NCI-H82 treated with DMSO at 0.1 percent for 48 hours (cell line): ENCODE measurements at regions not wholly inside any gene's neighbourhood (a gene's known extent, or its start where the extent isn't known, plus 50 kb on each side); places are given as distances from the start of the nearest gene placed in this dataset.
A peak's percentile ranks its signal among the peaks of the same experiment; 100 is the strongest.
"Not testable (repeated sequence)": the region's sequence is repeated elsewhere in the genome, so short reads cannot be mapped to it uniquely, and the experiment has no call there.

ENCODE experiments used
- DNase-seq: peaks from one replicate; lab custom pipeline; 2025; ENCODE audit not compliant: unreplicated experiment; lab: John Stamatoyannopoulos, UW

- no peak for DNase-seq
Observed at GRCh38 chr20:57093766-57094165, 172.7 kb downstream of the BMP7 start.

GRCh38 chr20:57094252-57094891, 172.1 kb downstream of the BMP7 start:
- no peak for DNase-seq

GRCh38 chr20:57094991-57095390, 171.4 kb downstream of the BMP7 start:
- DNase-seq = no peak

DNA sequence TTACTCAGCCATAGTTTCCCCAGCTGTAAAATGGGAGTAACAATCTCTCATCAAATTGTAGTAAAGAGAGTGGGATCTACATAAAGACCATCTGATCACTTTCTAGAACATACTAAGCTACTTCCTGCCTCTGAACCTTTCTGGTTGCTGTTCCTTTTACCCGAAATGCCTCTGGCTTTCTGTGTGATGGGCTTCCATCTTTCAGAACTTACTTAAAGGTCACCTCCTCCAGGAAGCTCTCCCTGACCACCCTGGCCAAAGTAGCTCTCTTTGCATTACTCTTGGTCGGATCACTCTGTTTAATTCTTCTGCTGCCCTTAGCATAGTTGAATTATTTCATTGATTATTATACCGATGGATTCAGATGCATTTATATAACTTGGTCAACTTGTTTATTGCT, 171.0 kb downstream of the BMP7 start:
- no peak for DNase-seq

GRCh38 chr20:57097245-57097915, 169.1 kb downstream of the BMP7 start:
- DNase-seq = peak; percentile 93

DNA sequence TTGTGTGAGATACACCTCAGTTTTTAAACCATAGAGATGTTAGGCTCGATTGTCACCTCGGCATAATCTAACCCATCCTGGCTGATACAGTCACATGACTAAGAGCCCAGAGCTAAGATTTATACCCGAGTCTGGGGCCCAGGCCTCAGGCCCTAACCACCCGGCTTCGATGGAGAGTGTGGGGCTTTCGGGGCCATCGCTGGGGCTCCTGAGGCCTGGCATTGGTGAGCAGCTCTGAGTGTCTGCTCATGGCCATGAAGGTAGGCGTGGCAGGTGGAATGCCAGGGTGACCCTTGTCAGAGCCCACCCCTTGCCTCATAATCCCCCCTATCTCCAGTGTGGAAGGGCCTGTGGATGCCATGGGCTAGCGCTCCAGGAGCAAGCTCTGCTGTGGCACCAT, 164.3 kb downstream of the BMP7 start:
- DNase-seq = no peak

- no peak for DNase-seq
Observed at GRCh38 chr20:57102566-57102965, 163.9 kb downstream of the BMP7 start.

- no peak for DNase-seq
Observed at GRCh38 chr20:57103146-57103800, 163.2 kb downstream of the BMP7 start.

DNA sequence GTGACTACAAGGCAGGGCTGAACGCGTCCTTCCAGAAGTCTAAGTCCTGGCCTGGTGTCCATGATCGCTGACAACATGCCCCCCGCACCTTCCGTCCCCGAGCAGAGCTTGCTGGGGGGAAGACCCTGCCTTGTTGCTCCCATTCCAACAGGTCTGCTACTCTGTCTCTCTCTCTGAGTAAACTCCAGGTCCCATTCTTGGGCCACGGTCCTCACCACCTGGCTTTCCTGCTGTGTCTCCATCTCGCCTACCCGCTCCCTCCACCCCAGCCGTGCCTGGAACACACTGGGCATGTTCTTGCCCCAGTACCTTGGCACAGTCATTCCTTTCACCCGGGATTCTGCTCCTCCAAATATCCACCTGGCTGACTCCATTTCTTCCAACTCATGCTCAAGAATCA, 162.3 kb downstream of the BMP7 start:
- no peak for DNase-seq

DNA sequence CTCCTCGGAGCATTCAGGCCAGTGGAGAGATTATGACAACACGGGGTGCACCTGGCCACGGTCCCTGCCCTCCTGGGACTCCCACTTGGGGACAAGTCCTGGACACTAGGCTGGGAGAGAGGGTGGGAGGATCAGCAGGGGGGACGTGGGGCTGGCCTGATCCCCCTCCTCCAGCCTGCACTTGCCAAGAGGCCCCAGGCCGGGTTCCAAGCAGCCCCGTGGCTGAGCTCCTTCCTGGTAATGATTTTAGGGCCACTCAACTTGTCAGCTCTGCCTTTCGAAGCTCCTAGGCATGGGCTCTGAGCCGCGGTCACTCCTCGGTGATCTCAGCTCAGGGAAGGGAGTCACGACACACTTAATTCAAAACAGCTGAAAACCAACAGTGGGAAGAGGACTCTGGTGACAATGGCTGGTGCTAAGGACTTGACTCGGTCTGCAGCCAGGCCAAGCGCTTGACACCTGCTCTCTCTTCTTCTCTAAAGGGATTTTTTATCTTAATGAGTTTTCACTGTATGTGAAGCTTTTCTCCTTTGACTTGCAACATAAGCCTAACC, 161.7 kb downstream of the BMP7 start:
- DNase-seq = no peak

DNA sequence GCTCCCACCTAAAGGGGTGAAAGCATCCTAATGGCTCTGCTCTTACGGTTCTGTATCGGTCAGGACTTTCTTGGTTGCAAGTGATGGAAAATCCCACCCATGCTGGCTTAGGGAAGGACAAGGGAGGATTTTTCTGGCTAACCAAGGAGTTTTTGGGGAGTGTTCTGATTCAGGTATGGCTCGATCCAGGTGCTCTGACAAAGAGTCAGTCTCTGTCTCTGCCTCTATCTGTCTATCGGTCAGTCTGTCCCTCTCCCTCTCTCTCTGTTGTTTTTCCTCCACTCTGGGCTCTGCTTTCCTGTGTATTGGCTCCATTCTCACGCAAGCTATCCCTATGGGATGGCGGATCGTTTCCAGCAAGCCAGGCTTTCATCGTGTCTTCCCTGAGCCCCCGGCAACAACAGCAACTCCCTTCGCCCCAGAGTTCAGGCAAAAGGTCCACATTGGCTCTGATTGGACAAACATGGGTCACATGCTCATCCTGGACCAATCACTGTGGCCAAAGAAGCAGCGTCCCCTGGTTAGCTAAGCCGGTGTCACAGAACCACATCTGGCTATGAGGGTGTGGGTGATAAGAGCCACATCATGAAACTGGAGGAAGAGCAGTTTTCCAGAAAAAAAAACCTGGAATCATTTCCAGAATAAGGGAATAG, 160.3 kb downstream of the BMP7 start:
- no peak for DNase-seq

GRCh38 chr20:57106692-57107091, 159.7 kb downstream of the BMP7 start:
- no peak for DNase-seq

- no peak for DNase-seq
Observed at GRCh38 chr20:57107208-57107607, 159.2 kb downstream of the BMP7 start.

DNA sequence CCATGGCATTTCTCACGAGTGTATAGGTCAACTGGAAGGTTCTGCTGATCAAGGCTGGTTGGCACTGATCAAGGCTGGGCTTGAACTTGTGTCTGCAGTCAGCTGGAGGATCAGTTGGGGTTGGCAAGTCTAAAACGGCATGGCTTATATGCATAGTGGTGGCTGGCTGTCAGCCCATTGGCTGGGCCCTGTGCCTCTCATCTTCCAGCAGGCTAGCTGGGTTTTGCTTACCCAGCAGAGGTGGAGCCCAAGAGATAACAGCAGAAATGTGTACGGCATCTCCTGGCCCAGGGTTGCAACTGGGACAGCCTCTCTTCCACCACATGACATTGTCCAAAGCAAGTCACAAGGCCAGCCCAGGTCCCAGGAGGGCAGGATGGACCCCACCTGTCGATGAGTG, 158.2 kb downstream of the BMP7 start:
- no peak for DNase-seq

DNA sequence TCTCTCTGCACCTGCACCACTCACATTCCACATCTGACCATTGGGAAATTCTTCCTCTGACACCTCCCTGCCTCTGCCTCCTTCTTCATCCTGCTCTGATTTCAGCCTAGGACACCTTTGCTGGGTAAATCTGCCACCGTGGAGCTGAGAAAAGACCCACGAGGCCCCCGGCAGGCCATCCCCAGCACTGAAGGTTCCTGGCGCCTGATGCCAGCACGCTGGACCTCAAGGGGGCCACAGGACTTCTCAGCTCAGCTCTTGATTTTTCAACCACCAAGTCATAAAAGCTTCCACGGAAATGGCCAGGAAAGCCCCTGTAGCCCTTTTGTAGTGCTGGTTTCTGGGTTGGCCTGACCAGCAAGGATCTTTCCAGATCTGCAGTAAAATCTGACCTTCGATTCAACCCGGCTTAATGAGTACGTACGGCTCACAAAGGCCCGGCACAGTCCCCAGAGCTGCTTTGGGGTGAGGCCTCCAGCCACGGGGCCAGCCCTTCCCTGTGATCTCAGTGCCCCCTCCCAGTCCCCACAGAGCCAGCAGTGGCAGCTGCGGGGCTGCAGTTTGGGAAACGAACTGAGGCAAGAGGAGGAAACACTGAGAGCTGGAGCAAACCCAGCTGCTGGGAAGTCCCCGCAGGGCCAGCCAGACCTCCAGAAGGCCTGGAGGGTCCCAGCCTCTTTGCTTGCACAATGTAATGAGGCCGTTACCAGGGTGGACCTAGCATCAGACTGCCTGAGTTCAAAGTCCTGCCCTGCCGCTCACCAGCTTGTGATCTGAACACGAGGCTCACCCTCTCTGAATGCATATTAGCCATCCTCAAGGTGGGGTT, 157.5 kb downstream of the BMP7 start:
- no peak for DNase-seq

- DNase-seq = no peak
Observed at GRCh38 chr20:57109571-57109953, 156.9 kb downstream of the BMP7 start.

DNA sequence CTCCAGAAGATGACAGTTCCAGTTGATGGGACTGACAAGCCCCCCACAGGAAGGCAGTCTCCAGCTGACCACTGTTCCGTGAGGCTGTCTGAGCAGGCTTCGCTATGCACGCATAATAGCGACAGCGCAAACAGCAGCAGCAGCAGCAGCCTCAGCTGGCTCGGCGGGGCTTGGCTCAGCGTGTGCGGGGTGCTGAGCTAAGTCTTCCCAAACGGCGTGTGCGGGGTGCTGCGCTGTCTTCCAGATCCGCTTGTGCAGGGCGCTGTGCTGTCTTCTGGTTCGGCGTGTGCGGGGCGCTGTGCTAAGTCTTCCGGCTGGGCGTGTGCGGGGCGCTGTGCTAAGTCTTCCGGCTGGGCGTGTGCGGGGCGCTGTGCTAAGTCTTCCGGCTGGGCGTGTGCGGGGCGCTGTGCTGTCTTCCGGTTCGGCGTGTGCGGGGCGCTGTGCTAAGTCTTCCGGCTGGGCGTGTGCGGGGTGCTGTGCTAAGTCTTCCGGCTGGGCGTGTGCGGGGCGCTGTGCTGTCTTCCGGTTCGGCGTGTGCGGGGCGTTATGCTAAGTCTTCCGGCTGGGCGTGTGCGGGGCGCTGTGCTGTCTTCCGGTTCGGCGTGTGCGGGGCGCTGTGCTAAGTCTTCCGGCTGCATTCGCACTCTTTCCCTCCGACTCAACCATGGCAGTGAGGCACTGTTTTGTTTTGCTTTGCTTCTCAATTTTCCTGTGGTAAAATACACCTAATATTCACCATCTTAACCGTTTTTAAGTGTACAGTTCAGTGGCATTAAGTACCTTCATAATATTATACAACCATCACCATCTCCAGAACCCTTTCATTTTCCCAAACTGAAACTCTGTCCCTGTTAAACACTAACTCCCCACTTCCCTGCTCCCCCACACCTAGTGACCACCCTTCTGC, 156.1 kb downstream of the BMP7 start:
- not testable (repeated sequence) for DNase-seq

GRCh38 chr20:57111028-57111373, 155.4 kb downstream of the BMP7 start:
- no peak for DNase-seq

DNA sequence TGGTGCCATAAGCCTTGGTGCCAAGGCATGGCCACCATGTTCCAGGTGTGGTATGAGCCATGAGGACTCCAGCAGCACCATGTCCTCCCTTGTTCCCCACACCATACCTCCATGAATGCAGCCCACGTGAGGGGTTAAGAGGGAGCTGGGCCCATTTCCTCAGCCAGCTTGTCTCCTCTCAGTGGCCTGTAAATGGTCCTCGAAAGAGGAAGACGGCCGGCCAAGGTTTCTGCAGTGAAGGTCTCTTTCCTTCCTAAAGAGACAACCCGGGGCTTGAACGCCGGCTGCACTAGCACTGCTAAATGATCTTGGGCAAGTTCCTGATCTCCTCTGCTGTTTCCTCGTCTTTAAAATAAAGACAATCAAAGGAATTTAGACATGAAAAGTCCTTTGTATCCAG, 154.0 kb downstream of the BMP7 start:
- DNase-seq = no peak
